Naive thymus-derived CD4-positive, alpha-beta T cell (primary cell): ENCODE measurements at regions not wholly inside any gene's neighbourhood (a gene's known extent, or its start where the extent isn't known, plus 50 kb on each side); places are given as distances from the start of the nearest gene placed in this dataset.

ENCODE experiments used
- ATAC-seq: fragments of 150-1000 bp; cut with Tn5 transposase; 2 replicates; pipeline ENCODE4 v1.10.0; 2021; ENCODE audit warnings: mild to moderate bottlenecking, moderate library complexity
- CTCF ChIA-PET: fragments of 350-600 bp; sonication (Branson Sonifier 250); formaldehyde crosslinking; loops from one replicate; lab custom pipeline; 2021; ENCODE audit warnings: antibody characterized with exemption; lab: Charles Lee
- POLR2A ChIA-PET: fragments of 350-600 bp; sonication (Branson Sonifier 250); formaldehyde crosslinking; loops from one replicate; lab custom pipeline; 2021; ENCODE audit warnings: antibody characterized with exemption, inconsistent platforms; lab: Charles Lee
- DNase-seq, 9 donors: peaks; one replicate each; pipeline versions ENCODE4 v3.0.0 to v3.0.0-alpha.2; 2020 to 2022; ENCODE audit warnings: mixed read lengths in 1 of 9
- H3K27ac ChIP-seq: one replicate; pipeline ENCODE4 v1.7.0; 2013; ENCODE audit warnings: mild to moderate bottlenecking, low read depth, low read length, moderate library complexity
- H3K27me3 ChIP-seq, 2 donors: one replicate each; pipeline ENCODE4 v1.7.0; 2013; ENCODE audit warnings: low read length in 2 of 2, mild to moderate bottlenecking in 2 of 2, moderate library complexity in 2 of 2; ENCODE audit not compliant: control insufficient read depth in 2 of 2, insufficient read depth in 2 of 2
- H3K36me3 ChIP-seq, 3 experiments: 1 replicate in 2 of 3; 2 replicates in 1 of 3; pipeline ENCODE4 v1.7.0; 2013; ENCODE audit warnings: low read length in 3 of 3, mild to moderate bottlenecking in 3 of 3, moderate library complexity in 1 of 3; ENCODE audit not compliant: insufficient read depth in 3 of 3, control insufficient read depth in 2 of 3
- H3K4me1 ChIP-seq, 2 donors: one replicate each; pipeline ENCODE4 v1.7.0; 2013; ENCODE audit warnings: low read length in 2 of 2, mild to moderate bottlenecking in 2 of 2, moderate library complexity in 1 of 2; ENCODE audit not compliant: control insufficient read depth in 2 of 2, insufficient read depth in 2 of 2
- H3K4me3 ChIP-seq: 2 replicates; pipeline ENCODE4 v1.7.0; 2013; ENCODE audit warnings: mild to moderate bottlenecking, low read length
- H3K9me3 ChIP-seq, 3 experiments: 1 replicate in 2 of 3; 2 replicates in 1 of 3; pipeline ENCODE4 v1.7.0; 2013; ENCODE audit warnings: low read length in 3 of 3; ENCODE audit not compliant: control insufficient read depth in 2 of 3
- H3K27ac Mint-ChIP-seq, 9 donors: one replicate each; pipeline ENCODE4 v1.8.0; 2020 to 2022; ENCODE audit warnings: mixed read lengths in 9 of 9, mild to moderate bottlenecking in 8 of 9, moderate library complexity in 5 of 9, inconsistent platforms in 2 of 9
- H3K27me3 Mint-ChIP-seq, 5 donors: one replicate each; pipeline ENCODE4 v1.8.0; 2021 to 2022; ENCODE audit warnings: mixed read lengths in 5 of 5, mild to moderate bottlenecking in 1 of 5
- H3K36me3 Mint-ChIP-seq, 5 donors: one replicate each; pipeline ENCODE4 v1.8.0; 2020 to 2022; ENCODE audit warnings: mixed read lengths in 5 of 5, mild to moderate bottlenecking in 3 of 5, inconsistent platforms in 1 of 5
- H3K4me1 Mint-ChIP-seq, 7 donors: one replicate each; pipeline ENCODE4 v1.8.0; 2020 to 2022; ENCODE audit warnings: mixed read lengths in 7 of 7, mild to moderate bottlenecking in 3 of 7, inconsistent platforms in 1 of 7
- H3K4me3 Mint-ChIP-seq, 10 donors: one replicate each; pipeline ENCODE4 v1.8.0; 2020 to 2022; ENCODE audit warnings: mild to moderate bottlenecking in 10 of 10, mixed read lengths in 10 of 10, moderate library complexity in 6 of 10, inconsistent platforms in 2 of 10
- H3K9me3 Mint-ChIP-seq, 11 donors: one replicate each; pipeline ENCODE4 v1.8.0; 2020 to 2022; ENCODE audit warnings: mixed read lengths in 11 of 11, mild to moderate bottlenecking in 4 of 11, inconsistent platforms in 1 of 11, moderate library complexity in 1 of 11
- intact Hi-C, 2 donors: fragments of 100-400 bp; cut with micrococcal nuclease; formaldehyde crosslinking; loops; one replicate each; pipeline ENCODE4 v1.15.1; 2023

- intact Hi-C loops = no loop called here
- ATAC-seq (no peak), DNase-seq (no peak)
- no peak overlapping the region for H3K4me3 ChIP-seq
- H3K27me3 ChIP-seq = no peaks in the 10 kb centered on the region
- no peaks in the 10 kb centered on the region for H3K36me3 ChIP-seq
- Mint-ChIP-seq H3K36me3 (no peaks in the 10 kb centered on the region), H3K4me3 (no peak overlapping the region), H3K9me3 (peaks cover 0 to 2% (median 0%) of the 10 kb centered on the region in 11 donors), H3K4me1 (peaks cover 0 to 1% (median 0%) of the 10 kb centered on the region in 7 donors), H3K27ac (no peak overlapping the region), H3K27me3 (peaks cover 0 to 22% (median 11%) of the 10 kb centered on the region in 5 donors)
- POLR2A ChIA-PET = no interaction called here
- CTCF ChIA-PET = no interaction called here
- H3K4me1 ChIP-seq = no peaks in the 10 kb centered on the region
- no peak overlapping the region for H3K27ac ChIP-seq
- no peaks in the 10 kb centered on the region for H3K9me3 ChIP-seq
Measured at GRCh38 chr22:48268293-48268692, 1505.8 kb downstream of the TBC1D22A start.

GRCh38 chr22:48267681-48268080 lies 1505.2 kb downstream of the TBC1D22A start:
- H3K36me3 ChIP-seq = no peaks in the 10 kb centered on the region
- H3K27ac Mint-ChIP-seq = no peak overlapping the region
- DNase-seq (no peak), ATAC-seq (no peak)
- intact Hi-C loops = no loop called here
- H3K9me3 ChIP-seq = no peaks in the 10 kb centered on the region
- H3K27ac ChIP-seq = no peak overlapping the region
- peaks cover 0 to 1% (median 0%) of the 10 kb centered on the region in 7 donors for H3K4me1 Mint-ChIP-seq
- H3K36me3 Mint-ChIP-seq = no peaks in the 10 kb centered on the region
- ChIA-PET POLR2A (no interaction called here), CTCF (no interaction called here)
- H3K27me3 ChIP-seq = no peaks in the 10 kb centered on the region
- H3K9me3 Mint-ChIP-seq = peaks cover 0 to 2% (median 0%) of the 10 kb centered on the region in 11 donors
- H3K4me1 ChIP-seq = no peaks in the 10 kb centered on the region
- no peak overlapping the region for H3K4me3 Mint-ChIP-seq
- peaks cover 0 to 22% (median 10%) of the 10 kb centered on the region in 5 donors for H3K27me3 Mint-ChIP-seq
- H3K4me3 ChIP-seq = no peak overlapping the region

- no peaks in the 10 kb centered on the region for H3K27me3 ChIP-seq
- no peaks in the 10 kb centered on the region for H3K9me3 ChIP-seq
- H3K27ac Mint-ChIP-seq = no peak overlapping the region
- ATAC-seq (no peak), DNase-seq (no peak)
- H3K4me3 Mint-ChIP-seq = no peak overlapping the region
- CTCF ChIA-PET = no interaction called here
- no peaks in the 10 kb centered on the region for H3K9me3 Mint-ChIP-seq
- H3K4me3 ChIP-seq = no peak overlapping the region
- POLR2A ChIA-PET = no interaction called here
- intact Hi-C loops = no loop called here
- peaks cover 0 to 12% (median 6%) of the 10 kb centered on the region in 5 donors for H3K27me3 Mint-ChIP-seq
- H3K4me1 ChIP-seq = no peaks in the 10 kb centered on the region
- no peaks in the 10 kb centered on the region for H3K36me3 Mint-ChIP-seq
- no peaks in the 10 kb centered on the region for H3K36me3 ChIP-seq
- no peaks in the 10 kb centered on the region for H3K4me1 Mint-ChIP-seq
- no peak overlapping the region for H3K27ac ChIP-seq
Measured at GRCh38 chr22:48265000-48265625, 1502.7 kb downstream of the TBC1D22A start.

GRCh38 chr22:48264586-48264985 lies 1502.1 kb downstream of the TBC1D22A start:
- Histone ChIP-seq H3K27me3 (no peaks in the 10 kb centered on the region), H3K36me3 (no peaks in the 10 kb centered on the region), H3K9me3 (no peaks in the 10 kb centered on the region), H3K4me3 (no peak overlapping the region), H3K27ac (no peak overlapping the region), H3K4me1 (no peaks in the 10 kb centered on the region)
- DNase-seq = no peak
- H3K36me3 Mint-ChIP-seq = no peaks in the 10 kb centered on the region
- ChIA-PET POLR2A (no interaction called here), CTCF (no interaction called here)
- no peak overlapping the region for H3K4me3 Mint-ChIP-seq
- no peaks in the 10 kb centered on the region for H3K4me1 Mint-ChIP-seq
- intact Hi-C loops = no loop called here
- no peak overlapping the region for H3K27ac Mint-ChIP-seq
- H3K27me3 Mint-ChIP-seq = peaks cover 0 to 12% (median 6%) of the 10 kb centered on the region in 5 donors
- no peaks in the 10 kb centered on the region for H3K9me3 Mint-ChIP-seq
- ATAC-seq = no peak

GRCh38 chr22:48263791-48264351 lies 1501.4 kb downstream of the TBC1D22A start:
- POLR2A ChIA-PET = no interaction called here
- Mint-ChIP-seq H3K27ac (no peak overlapping the region), H3K9me3 (no peaks in the 10 kb centered on the region), H3K36me3 (no peaks in the 10 kb centered on the region), H3K4me1 (no peaks in the 10 kb centered on the region), H3K27me3 (peaks cover 0 to 6% (median 5%) of the 10 kb centered on the region in 5 donors), H3K4me3 (no peak overlapping the region)
- Histone ChIP-seq H3K27ac (no peak overlapping the region), H3K9me3 (no peaks in the 10 kb centered on the region), H3K4me3 (no peak overlapping the region), H3K27me3 (no peaks in the 10 kb centered on the region), H3K4me1 (no peaks in the 10 kb centered on the region), H3K36me3 (no peaks in the 10 kb centered on the region)
- ATAC-seq (no peak), DNase-seq (no peak)
- intact Hi-C loops = no loop called here
- CTCF ChIA-PET = no interaction called here

- Mint-ChIP-seq H3K27me3 (peaks cover 0 to 6% (median 5%) of the 10 kb centered on the region in 5 donors), H3K4me1 (no peaks in the 10 kb centered on the region), H3K27ac (no peak overlapping the region), H3K36me3 (no peaks in the 10 kb centered on the region), H3K9me3 (no peaks in the 10 kb centered on the region), H3K4me3 (no peak overlapping the region)
- no peak overlapping the region for H3K4me3 ChIP-seq
- no peaks in the 10 kb centered on the region for H3K9me3 ChIP-seq
- H3K27ac ChIP-seq = no peak overlapping the region
- ChIA-PET POLR2A (no interaction called here), CTCF (no interaction called here)
- ATAC-seq (no peak), DNase-seq (no peak)
- H3K27me3 ChIP-seq = no peaks in the 10 kb centered on the region
- no peaks in the 10 kb centered on the region for H3K4me1 ChIP-seq
- H3K36me3 ChIP-seq = no peaks in the 10 kb centered on the region
- intact Hi-C loops = no loop called here
Measured at GRCh38 chr22:48263431-48263765, 1500.9 kb downstream of the TBC1D22A start.
